RCC 7860 (cell line): ENCODE measurements at regions not wholly inside any gene's neighbourhood (a gene's known extent, or its start where the extent isn't known, plus 50 kb on each side); places are given as distances from the start of the nearest gene placed in this dataset.

Source experiments
- DNase-seq: peaks from one replicate; pipeline ENCODE4 v3.0.0-alpha.2; 2015; ENCODE audit warnings: low spot score
- FAIRE-seq: peaks from 2 replicates; lab custom pipeline; 2012; peaks lifted over from hg19 to GRCh38; lab: Jason Lieb, UNC

DNA sequence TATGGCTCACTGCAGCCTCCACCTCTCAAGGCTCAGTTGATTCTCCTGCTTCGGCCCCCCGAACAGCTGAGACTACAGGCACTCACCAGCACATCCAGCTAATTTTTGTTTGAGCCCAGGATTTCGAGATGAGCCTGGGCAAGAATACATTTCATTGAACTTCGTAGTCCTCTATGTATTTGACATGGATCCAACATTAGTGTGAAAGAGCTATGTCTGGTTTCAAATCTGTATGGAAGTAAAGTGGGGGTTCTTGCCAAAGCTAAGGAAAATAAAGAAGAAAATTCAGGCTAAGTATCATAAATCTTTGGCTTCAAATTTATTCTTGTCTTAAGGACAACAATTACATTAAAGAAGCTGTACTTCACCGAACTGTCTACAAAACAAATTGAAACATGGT is 1291.7 kb upstream of the CRIM1 start:
- FAIRE-seq, result no peak
- DNase-seq, result no peak

DNA sequence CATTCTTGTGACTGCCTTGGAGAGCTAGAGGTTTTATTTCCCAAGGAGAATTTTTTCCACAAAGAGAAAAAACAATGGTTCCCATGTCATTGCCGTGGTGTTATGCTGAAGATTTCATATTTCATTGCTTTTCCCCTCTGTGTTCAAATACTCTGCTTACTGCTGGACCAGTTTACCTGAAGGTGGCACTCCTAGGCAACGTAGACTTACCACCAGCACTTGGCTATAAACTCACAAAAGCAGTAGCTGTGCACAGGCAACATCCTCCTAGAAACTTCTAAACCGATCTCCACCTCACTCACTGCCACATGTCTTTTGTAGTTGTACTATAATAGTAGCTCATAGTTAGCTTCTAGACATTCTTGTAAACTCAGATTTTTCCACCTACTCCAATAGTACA is 1319.7 kb upstream of the CRIM1 start:
- DNase-seq (peak; percentile 7), FAIRE-seq (no peak)

DNA sequence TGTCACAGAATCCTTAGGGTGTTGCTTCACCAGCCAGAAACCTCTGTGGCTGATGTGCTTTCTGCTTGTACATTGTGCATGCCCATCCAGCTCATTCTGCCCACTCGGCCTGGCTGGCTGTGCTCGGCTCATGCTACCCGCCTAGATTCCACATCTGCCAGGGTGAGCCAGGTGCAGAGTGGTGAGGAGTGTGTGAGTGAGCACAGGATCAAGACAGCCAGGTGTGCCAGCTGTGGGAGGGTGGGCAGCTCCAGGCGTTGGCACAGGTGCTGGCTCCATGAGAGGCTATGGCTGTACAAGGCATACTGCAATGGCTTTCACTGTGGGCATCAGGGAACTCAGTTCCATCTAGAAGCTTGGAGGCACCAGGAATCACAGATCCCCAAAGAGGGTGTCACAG is 1321.8 kb upstream of the CRIM1 start:
- FAIRE-seq (no peak), DNase-seq (no peak)

DNA sequence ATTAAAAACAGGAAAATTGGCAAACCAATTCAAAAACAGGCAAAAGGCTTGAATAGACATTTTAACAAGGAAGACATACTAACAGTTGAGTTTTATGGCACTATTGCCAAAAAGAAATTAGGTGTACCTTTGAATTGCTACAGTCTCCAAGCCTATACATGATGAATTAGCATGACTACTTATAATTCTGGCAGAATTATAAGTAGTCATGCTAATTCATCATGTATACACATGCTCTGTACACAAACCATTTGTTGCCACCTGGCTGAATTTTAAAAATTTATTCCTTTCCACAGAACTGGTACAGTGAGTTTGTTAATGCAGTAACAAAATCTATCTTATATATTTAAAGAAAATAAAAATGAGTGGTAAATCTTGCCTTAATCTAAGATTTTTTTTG is 1332.0 kb upstream of the CRIM1 start:
- FAIRE-seq, result no peak
- no peak for DNase-seq

DNA sequence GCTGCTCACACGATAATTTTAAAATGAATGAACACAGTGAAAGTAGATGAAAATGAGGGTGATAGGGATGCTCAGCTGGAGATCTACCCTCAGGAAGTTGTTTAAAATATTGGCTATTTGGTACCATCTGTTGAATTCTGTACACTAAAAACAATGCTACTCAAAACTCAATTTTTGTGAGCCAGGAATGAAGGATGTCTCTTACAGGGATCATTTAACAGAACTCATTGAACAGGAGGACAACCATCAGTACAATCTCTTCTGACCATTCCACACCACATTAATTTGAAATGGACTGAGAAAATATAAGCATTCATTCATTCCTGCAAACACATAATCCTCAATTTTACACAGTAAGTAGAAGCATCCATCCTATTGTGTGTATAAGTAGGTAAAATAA is 1355.1 kb upstream of the CRIM1 start:
- FAIRE-seq (no peak), DNase-seq (no peak)

DNA sequence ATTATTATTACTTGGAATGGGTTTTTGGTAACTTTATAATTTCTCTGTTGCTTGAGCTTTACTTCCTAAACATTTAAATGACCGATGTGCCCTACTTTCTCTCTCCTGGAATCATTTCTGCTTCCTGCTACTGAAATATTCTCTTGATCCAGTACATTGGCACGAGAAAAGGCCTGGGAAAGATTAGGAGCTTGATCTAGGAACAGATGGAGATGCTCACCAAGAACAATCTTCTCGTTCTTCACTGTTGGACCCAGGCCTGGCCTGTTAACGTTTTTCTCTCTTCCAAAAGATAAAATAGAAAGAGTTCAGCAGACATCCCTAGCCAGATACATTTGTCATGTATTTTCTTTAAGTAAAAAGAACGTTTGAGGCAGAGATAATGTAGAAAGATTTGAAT is 1356.8 kb upstream of the CRIM1 start:
- DNase-seq (no peak), FAIRE-seq (no peak)

DNA sequence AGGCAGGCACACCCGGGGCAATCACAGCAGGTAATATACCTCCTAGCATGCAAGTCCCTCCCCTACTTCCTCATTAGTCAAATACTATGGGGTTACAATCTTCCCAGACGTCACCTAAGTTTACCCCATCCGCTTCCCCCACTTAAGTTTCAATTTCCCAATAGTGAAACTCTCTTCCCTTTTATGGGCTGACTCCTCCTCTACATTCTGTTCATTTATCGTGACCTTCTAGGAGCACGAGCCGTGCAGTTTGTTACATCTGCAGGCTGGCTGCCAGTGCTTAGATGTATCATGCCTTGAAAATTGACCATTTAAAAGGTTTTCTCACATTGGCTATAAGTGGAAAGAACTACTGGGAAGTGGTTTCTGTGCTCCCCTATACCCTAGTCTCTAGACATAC is 1357.8 kb upstream of the CRIM1 start:
- no peak for DNase-seq
- no peak for FAIRE-seq

DNA sequence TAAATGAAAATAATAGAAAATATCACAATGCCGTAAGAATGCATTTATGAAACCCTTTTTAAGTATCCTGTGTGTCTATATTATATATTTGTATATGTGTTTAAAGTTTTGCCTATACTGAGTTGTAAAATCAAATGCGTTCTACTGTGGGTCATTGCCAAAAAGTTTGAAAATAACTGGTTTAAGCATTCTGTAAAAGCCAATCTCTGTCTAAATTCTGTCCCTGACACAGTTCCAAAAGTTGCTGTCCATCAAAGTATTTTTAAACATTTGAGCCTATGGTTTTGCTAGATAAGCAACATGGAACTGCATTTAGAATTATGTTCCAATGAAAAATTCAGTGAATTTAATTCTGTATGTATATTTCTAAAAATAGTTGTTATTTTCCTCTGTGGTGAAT is 1360.4 kb upstream of the CRIM1 start:
- no peak for DNase-seq
- FAIRE-seq, result no peak

DNA sequence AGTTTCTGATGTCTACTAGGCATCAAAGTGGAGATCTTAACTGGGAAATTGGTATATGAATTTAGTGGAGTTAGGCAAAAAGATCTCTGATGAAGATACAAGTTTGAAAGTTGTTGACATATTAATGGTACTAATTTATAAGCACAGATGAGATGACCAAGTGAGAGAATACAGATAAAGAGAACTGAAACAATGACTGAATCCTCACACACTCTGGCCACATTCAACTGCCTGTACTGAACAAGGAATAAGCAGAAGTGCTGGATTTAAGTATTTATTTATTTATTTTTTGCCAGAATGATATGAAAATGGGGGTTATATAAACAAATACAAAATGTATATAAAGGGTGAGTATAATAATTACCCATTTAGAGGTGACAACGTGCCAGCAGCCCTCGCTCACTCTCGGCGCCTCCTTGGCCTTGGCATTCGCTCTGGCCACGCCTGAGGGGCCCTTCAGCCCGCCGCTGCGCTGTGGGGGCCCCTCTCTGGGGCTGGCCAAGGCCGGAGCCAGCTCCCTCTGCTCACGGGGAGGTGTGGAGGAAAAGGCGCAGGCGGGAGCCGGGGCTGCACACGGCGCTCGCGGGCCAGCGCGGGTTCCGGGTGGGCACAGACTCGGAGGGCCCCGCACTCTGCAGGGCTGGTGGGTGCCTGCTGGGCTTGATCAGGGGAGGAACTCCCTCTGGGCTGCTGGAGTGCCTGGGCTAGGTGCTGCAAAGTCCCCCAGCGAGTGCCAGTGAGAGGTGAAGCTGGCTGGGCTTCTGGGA is 1363.9 kb upstream of the CRIM1 start:
- no peak for FAIRE-seq
- DNase-seq, result no peak

DNA sequence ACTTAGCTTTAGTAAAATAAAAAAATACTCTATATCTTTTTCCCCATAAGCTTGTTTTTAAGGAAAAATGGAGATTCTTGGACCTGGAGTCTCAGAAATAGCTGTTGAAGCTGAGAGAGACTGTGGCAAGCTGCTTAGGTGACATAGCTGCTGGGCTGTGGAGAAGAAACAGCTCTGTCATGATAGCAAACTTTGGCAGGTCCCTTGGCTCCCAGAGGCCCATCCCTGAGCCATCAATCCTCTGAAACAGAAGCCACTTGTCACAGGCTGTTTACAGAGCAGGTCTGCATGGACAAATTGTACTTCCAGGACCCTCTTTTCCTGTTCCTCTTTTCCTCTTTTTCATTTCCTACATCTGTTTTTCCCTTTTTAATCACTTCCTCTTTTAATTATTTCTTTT is 1370.1 kb upstream of the CRIM1 start:
- DNase-seq (no peak), FAIRE-seq (no peak)

DNA sequence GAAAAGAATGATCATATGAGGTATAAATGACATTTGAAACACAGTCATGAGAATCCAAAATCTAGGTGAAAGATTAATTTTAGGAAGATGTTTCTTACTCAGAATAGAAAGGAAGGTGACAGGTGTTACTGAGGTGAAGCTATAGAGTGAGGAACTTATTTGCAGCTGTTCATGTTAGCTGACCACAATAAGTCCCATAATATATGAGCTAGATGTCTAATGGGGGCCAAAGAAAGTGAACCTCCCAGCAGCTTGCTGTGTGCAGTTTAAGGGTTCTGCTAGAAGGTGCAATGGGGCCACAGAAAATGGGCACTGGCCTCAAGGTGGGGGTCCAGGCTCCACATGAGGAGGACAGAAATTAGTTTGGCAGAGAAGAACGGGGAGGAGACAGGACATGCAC is 1374.9 kb upstream of the CRIM1 start:
- no peak for FAIRE-seq

DNA sequence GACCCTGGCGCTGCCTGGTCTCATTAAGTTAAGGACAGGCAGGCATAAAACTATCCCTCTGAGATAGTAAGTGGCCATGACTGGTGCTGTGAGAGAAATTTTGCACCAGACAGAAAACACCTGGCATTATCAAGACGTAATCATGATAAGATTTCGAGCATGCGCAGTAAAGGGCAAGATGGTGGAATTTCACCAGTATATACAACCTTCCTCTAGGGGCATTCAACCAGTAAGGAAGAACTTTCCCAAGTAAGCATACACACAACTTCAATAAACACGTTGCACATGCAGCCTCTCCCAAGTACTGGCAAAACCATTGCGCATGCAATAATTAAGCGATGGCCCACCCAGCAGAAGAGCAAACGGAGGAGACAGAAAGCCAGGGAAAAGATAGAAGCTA is 1376.4 kb upstream of the CRIM1 start:
- no peak for FAIRE-seq
- DNase-seq, result no peak

More for the DNA sequence above, 1374.9 kb upstream of the CRIM1 start:
- no peak for DNase-seq

DNA sequence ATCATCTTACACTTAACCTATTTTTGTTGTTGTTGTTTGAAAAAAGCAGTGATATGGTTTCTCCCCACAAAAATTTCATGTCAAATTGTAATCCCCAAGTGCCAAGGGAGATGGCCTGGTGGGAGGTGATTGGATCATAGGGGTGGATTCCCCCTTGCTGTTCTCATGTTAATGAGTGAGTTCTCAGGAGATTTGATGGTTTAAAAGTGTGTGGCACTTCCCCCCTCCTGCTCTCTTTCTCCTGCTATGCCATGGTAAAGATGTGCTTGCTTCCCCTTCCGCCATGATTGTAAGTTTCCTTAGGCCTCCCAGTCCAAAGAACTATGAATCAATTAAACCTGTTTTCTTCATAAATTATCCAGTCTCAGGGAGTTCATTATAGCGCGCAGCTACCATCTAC is 1362.7 kb upstream of the FAM98A start:
- FAIRE-seq, result no peak

DNA sequence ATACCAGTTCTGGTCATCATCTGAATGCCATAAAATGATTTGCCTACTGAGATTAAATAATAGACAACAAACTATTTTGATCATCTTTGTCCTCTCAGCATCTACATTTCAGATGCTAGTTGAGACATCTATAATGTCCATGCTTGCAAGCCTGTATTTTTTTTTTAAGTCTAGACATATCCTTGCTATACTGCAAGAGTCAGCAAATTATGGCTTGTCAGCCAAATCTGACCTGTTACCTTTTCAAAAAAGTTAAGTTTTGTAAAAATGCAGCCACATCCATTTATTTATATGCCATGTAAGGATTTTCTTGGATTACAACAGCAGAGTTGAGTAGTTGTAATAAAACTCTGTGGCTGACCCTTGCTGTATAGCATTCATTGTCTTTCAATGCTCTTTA is 1355.7 kb upstream of the FAM98A start:
- FAIRE-seq (no peak), DNase-seq (no peak)

More for the DNA sequence above, 1362.7 kb upstream of the FAM98A start:
- no peak for DNase-seq

DNA sequence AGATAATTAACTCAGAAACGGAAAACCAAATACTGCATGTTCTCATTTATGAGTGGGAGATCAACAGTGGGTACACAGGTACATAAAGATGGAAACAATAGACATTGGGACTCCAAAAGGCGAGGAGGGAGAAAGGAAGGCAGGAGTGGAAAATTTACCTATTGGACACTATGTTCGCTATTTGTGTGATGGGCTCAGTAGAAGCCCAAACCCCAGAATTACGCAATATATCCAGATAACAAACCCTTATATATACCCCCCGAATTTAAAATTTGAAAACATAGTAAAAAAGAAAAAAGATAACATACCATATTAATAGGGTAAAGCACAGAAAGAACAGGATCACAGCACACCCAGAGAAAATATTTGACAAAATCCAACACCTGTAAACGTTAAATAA is 1351.7 kb upstream of the FAM98A start:
- no peak for FAIRE-seq
- DNase-seq, result no peak

DNA sequence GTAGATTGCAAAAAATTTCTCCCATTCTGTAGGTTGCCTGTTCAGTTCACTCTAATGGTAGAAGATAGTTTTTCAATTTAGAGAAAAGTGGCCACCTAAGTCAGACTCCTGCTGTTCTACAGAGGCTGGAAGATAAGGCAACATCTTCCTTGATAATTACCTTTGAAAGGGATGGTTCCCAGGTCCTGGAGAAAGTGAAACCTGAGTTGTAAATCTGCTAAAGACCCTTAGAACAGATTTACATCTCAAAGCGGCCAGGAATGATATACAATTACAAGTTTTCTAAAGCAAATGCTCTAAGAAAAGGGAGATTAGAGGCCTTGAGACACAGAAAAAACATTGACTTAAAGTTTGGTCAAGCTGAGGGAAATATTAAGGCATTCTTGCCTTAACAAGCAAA is 1350.2 kb upstream of the FAM98A start:
- FAIRE-seq (no peak), DNase-seq (no peak)

DNA sequence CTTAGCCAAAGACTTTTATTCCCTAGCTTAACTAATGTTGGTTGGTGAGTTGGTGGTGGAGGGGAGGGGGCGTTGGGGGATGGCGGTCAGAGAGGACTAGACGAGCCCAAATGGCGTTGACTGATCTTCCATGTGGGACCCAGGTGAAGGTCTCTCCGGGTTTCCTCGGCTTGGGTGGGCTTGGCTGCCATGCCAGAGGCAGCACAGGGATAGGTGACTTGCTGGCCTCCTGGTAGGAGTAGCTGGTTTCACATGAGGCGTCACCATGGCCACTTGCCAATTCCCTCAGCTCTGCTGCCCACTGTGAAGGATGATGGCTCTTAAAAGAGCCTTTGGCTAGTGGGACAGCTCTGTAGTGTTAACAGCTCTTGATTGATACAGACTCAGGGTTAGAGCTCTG is 1337.0 kb upstream of the FAM98A start:
- DNase-seq, result no peak
- FAIRE-seq, result no peak

DNA sequence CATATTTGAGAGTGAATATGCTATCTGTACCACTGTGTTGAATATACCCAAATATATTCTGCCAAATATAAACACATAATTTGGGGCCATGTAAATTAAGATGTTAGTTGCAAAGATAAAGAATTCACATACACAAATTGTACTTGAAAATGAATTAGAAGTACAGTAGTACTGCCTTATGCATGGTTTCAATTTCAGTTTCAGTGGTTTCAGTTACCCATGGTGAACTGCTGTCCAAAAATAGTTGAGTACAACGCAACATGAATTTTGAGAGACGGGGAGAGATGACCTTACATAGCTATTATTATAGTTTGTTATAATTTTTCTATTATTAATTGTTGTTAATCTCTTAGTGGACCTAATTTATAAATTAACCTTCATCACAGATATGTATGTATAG is 1313.0 kb upstream of the FAM98A start:
- DNase-seq, result no peak
- FAIRE-seq, result no peak

DNA sequence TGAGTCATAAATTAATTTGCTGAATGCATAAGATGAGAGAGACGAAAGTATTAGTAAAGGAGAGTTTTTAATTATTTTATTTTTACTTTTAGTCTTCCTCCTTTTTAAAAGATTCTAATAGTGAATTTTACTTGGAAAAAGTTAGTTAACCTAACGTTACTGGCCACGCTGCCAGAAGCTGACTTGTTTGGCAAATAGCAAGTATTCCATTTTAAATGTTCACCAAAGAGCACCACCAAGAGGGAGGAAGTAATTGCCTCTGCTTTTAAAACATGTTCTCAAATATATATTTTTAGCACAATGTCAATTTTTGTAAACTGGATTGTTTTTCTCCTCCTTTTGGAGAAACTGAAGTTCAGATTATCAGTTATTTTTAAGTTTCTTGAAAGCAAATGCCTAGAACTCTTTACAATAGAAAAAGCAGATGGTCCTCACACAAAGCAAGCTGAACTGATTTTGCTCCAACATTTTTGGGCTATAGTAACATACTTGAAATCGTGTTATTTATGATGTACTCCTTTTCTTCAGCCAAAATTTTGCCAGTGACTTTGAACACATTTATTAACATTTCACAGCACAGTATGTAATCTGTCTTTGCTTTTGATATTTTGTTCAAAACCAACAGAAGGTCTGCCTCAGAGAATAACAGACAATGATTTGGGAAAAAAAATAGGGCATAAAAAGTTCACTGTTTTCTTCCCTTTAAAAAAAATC is 1311.0 kb upstream of the FAM98A start:
- FAIRE-seq, result no peak
- DNase-seq, result no peak

DNA sequence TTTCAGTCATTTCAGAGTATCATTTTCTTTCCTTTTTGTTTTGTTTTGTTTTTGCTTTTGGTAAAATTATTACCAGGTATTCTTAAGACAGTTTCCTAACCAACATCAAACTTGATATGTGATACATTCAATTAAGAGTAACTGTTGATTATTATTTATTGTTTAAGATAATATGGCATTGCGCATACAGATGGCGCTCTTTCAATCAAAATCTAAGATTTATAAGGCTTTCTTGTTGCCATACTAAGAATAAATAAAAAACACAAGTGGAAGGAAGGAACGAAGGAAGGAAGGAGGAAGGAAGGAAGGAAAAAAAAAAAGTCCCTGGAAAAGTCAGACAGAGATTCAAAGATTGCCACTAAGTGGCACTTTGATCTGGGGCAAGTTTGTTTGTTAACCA is 1308.7 kb upstream of the FAM98A start:
- peak; percentile 12 for FAIRE-seq
- DNase-seq, result no peak

DNA sequence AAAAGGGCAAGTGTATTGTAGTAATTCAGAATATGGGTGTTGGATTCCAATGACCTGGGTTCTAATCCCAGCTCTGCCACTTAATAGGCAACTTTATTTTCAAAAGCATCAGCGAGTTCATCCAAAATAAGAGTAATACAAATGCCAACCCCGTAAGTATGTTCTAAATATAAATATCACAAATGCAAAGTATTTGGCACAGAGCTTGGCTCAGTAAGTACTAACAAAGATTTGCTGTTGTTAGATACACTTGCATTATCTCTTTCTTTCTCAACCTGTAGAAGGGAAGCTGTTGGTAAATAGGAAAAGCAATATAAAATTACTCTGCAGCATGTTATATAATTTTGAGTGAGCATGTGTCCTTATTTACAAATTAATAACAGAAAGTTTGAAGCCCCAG is 1302.6 kb upstream of the FAM98A start:
- no peak for DNase-seq
- no peak for FAIRE-seq

DNA sequence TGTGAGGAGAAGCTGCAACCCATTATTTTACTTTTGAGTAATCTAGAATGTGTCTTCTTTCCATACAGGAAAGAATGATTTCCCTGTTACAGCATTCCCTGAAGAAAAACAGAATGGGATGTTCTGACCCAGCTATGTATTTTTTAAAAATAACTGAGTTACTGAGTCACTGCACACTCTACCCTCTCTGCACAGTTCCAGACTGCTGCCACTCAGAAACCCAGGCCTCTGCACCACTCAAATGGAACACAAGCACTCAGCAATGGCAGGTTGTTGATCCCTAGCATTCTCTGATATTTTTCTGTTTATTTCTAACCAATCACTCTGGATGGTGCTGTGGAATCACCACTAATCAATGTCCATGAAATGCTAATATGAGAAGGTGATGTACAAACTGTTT is 1300.0 kb upstream of the FAM98A start:
- no peak for DNase-seq
- FAIRE-seq, result no peak

DNA sequence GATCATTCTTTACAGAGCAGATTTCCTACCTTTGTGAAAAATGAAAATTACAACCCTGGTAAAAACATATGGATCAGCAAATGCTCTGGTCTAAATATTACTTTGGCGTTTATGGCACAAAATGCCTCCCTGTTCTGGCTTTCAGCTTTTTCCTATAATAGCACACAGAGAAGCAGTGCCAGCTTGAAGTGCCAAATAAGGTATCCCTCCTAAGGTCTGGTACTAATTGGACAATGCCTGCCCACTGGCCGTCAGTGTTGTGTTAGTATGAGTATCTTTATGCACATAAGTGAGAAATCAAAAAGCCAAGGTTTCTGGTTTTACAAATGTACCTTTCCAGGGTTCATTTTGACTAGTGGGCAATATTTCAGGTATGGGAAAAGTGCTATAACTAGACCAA is 1293.7 kb upstream of the FAM98A start:
- FAIRE-seq, result no peak

More for the DNA sequence above, 1293.7 kb upstream of the FAM98A start:
- no peak for DNase-seq
